ENCODE measurements at regions not wholly inside any gene's neighbourhood (a gene's known extent, or its start where the extent isn't known, plus 50 kb on each side); places are given as distances from the start of the nearest gene placed in this dataset.

GRCh38 chr17:21532763-21533385 lies 156.7 kb downstream of the KCNJ12 start:
- no peak for DNase-seq (ENCODE audit: low spot score in 2 of 2)
- Histone ChIP-seq H3K27me3 (no peaks in the 10 kb centered on the region), H3K4me1 (no peaks in the 10 kb centered on the region), H3K9me3 (peaks cover 6 to 14% of the 10 kb centered on the region in 2 donors), H3K36me3 (peaks cover 18 to 29% of the 10 kb centered on the region in 2 donors), H3K27ac (no peak overlapping the region), H3K4me3 (no peak overlapping the region)
- intact Hi-C loops (cut with DNase I) = no loop called here
- TF ChIP-seq CTCF (IDR thresholded peaks at IDR 0.05) = no peak

DNA sequence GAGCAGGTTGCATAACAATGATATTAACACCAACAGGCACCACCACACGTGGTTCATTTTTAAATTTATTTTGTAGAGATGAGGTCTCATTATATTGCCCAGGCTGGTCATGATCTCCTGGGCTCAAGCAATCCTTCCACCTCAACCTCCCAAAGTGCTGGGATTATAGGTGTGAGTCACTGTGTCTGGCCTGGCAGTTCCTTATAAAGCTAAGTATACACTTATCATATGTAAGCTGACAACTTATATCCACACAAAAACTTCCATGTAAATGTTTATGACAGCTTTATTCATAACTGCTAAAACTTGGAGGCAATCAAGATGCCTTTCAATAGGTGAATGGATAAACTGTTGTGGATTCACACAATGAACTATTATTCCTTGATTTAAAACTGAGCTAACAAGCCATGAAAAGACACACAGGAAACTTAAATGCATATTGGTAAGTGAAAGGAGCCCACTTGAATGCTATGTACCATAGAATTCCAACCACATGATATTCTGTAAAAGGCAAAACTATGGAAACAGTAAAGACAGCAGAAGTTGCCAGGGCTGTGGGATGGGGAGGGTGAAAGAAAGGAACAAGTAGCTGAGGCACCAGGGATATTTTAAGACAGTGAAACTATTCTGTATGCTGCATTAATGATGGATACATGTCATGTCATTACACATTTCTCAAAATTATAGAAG lies 156.5 kb upstream of the KCNJ18 start:
- intact Hi-C loops (cut with DNase I) = no loop called here
- no peak for DNase-seq (ENCODE audit: low spot score in 2 of 2)
- H3K27ac ChIP-seq = no peak overlapping the region
- no peaks in the 10 kb centered on the region for H3K4me1 ChIP-seq
- H3K36me3 ChIP-seq = peaks cover 18 to 29% of the 10 kb centered on the region in 2 donors
- no peak overlapping the region for H3K4me3 ChIP-seq
- no peaks in the 10 kb centered on the region for H3K27me3 ChIP-seq
- peaks cover 11 to 30% of the 10 kb centered on the region in 2 donors for H3K9me3 ChIP-seq
- TF ChIP-seq CTCF (IDR thresholded peaks at IDR 0.05) = no peak

DNA sequence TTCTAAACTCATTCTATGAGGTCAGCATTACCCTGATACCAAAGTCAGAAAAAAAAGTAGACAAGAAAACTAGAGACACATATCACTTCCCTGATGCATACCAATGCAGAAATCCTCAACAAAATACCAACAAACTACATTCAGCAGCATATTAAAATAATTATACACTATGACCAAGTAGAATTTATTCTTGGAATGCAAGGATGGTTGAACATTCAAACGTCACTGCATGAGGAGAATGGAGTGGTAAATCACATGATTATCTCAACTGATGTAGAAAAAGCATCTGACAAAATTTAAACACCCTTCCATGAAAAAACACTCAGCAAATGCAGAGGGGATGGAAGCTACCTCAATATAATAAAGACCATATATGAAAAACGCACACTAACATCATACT lies 155.0 kb upstream of the KCNJ18 start:
- H3K4me1 ChIP-seq = no peaks in the 10 kb centered on the region
- no peaks in the 10 kb centered on the region for H3K27me3 ChIP-seq
- intact Hi-C loops (cut with DNase I) = no loop called here
- peaks cover 18 to 32% of the 10 kb centered on the region in 2 donors for H3K36me3 ChIP-seq
- no peak overlapping the region for H3K4me3 ChIP-seq
- peaks cover 11 to 30% of the 10 kb centered on the region in 2 donors for H3K9me3 ChIP-seq
- no peak overlapping the region for H3K27ac ChIP-seq
- no peak for DNase-seq (ENCODE audit: low spot score in 2 of 2)
- no peak for TF ChIP-seq CTCF (IDR thresholded peaks at IDR 0.05)

GRCh38 chr17:21538615-21539014 lies 153.7 kb upstream of the KCNJ18 start:
- no peak overlapping the region for H3K27ac ChIP-seq
- H3K4me1 ChIP-seq = no peaks in the 10 kb centered on the region
- H3K4me3 ChIP-seq = no peak overlapping the region
- peaks cover 17 to 25% of the 10 kb centered on the region in 2 donors for H3K36me3 ChIP-seq
- no peak for TF ChIP-seq CTCF (IDR thresholded peaks at IDR 0.05)
- H3K9me3 ChIP-seq = peaks cover 11 to 30% of the 10 kb centered on the region in 2 donors
- no peaks in the 10 kb centered on the region for H3K27me3 ChIP-seq
- no peak for DNase-seq (ENCODE audit: low spot score in 2 of 2)
- intact Hi-C loops (cut with DNase I) = no loop called here

GRCh38 chr17:21539146-21539545 lies 153.2 kb upstream of the KCNJ18 start:
- peaks cover 12 to 19% of the 10 kb centered on the region in 2 donors for H3K36me3 ChIP-seq
- TF ChIP-seq CTCF (IDR thresholded peaks at IDR 0.05) = no peak
- intact Hi-C loops (cut with DNase I) = no loop called here
- DNase-seq (ENCODE audit: low spot score in 2 of 2) = no peak
- H3K4me1 ChIP-seq = no peaks in the 10 kb centered on the region
- H3K27ac ChIP-seq = no peak overlapping the region
- H3K9me3 ChIP-seq = peaks cover 11 to 30% of the 10 kb centered on the region in 2 donors
- no peaks in the 10 kb centered on the region for H3K27me3 ChIP-seq
- no peak overlapping the region for H3K4me3 ChIP-seq
